ENCODE measurements at regions not wholly inside any gene's neighbourhood (a gene's known extent, or its start where the extent isn't known, plus 50 kb on each side); places are given as distances from the start of the nearest gene placed in this dataset.

DNA sequence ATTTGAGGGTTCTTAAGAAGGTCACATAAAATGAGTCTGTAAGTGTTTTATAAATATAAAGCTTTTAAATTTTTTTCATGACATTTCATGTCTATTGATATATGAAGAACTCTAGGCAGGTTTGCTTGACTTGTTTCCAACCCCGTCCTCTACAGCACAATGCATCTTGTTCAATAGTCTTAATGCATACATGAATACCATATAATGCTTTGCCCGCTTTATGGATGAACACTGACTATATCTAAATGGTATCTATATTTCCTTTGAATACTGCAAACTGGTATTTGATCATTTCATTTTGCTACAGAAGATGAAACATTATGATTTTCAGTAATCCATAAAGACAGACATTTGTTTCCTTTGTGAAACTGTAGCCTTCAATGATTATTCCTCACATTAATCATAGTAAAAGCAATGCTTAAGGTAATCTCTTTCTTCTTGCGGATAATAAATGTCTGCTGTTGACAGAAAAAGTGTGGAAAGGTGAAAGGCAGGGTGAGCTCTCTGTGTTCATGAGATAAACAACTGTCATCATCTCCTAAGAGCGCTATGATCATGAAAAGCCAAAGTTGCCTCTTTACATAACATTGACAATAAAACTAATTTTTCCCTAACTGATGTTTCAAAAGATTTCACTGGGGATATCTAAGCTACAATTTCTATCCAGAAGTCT lies 645.1 kb downstream of the CDH8 start:
- in situ Hi-C loops (cut with HindIII; ENCODE audit: extremely low pct_ligation_motif_present, low pct_unique_long_range_greater_than_20kb) (no loop called here), intact Hi-C loops (cut with micrococcal nuclease; ENCODE audit: unreplicated experiment) (no loop called here)
- POLR2A ChIA-PET, result no interaction called here
- Histone ChIP-seq H3K36me3 (replicated peaks in 1 of 2; ENCODE audit: control insufficient read depth in 1 of 2, insufficient read depth in 2 of 2, low read length in 2 of 2) (no peaks in the 10 kb centered on the region), H3K27me3 (ENCODE audit: control insufficient read depth in 1 of 2, insufficient read depth in 2 of 2, low read length in 2 of 2) (no peaks in the 10 kb centered on the region), H3K4me1 (ENCODE audit: insufficient read depth, low read length) (no peaks in the 10 kb centered on the region), H3K4me3 (replicated peaks in 1 of 3; ENCODE audit: insufficient read depth in 1 of 3, low read depth in 2 of 3, low read length in 3 of 3) (no peak overlapping the region), H2AFZ (ENCODE audit: low read length) (no peak overlapping the region), H4K20me1 (ENCODE audit: insufficient read depth, low read length) (no peaks in the 10 kb centered on the region), H3K4me2 (ENCODE audit: low read depth, low read length) (no peak overlapping the region), H3K79me2 (ENCODE audit: insufficient read depth, low read length) (no peaks in the 10 kb centered on the region), H3K9ac (ENCODE audit: insufficient read depth, low read depth, low read length) (no peak overlapping the region), H3K9me3 (ENCODE audit: low read length) (peaks cover 38% of the 10 kb centered on the region), H3K27ac (ENCODE audit: extremely low read length, insufficient read depth, low read length) (no peak overlapping the region)
- WGBS (ENCODE audit: low lambda C conversion rate), result 10% methylated on average over 4 of the region's 4 CpGs
- FAIRE-seq, result no peak
- TF ChIP-seq, protein P1, sequence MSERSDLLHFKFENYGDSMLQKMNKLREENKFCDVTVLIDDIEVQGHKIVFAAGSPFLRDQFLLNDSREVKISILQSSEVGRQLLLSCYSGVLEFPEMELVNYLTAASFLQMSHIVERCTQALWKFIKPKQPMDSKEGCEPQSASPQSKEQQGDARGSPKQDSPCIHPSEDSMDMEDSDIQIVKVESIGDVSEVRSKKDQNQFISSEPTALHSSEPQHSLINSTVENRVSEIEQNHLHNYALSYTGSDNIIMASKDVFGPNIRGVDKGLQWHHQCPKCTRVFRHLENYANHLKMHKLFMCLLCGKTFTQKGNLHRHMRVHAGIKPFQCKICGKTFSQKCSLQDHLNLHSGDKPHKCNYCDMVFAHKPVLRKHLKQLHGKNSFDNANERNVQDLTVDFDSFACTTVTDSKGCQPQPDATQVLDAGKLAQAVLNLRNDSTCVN (CRISPR knock-in tag; IDR thresholded peaks at IDR 0.05; ENCODE audit: borderline replicate concordance), result no peak
- TF ChIP-seq TP53 (CRISPR knock-in tag; conservative IDR thresholded peaks at IDR 0.05) (no peak), MLLT10 (CRISPR knock-in tag; IDR thresholded peaks at IDR 0.05) (no peak), ZNF343 (CRISPR knock-in tag; IDR thresholded peaks at IDR 0.05) (no peak), ZNF570 (CRISPR knock-in tag; IDR thresholded peaks at IDR 0.05; ENCODE audit: borderline replicate concordance) (no peak), JUND (CRISPR knock-in tag; IDR thresholded peaks at IDR 0.05) (no peak)
- TF ChIP-seq, protein P2, sequence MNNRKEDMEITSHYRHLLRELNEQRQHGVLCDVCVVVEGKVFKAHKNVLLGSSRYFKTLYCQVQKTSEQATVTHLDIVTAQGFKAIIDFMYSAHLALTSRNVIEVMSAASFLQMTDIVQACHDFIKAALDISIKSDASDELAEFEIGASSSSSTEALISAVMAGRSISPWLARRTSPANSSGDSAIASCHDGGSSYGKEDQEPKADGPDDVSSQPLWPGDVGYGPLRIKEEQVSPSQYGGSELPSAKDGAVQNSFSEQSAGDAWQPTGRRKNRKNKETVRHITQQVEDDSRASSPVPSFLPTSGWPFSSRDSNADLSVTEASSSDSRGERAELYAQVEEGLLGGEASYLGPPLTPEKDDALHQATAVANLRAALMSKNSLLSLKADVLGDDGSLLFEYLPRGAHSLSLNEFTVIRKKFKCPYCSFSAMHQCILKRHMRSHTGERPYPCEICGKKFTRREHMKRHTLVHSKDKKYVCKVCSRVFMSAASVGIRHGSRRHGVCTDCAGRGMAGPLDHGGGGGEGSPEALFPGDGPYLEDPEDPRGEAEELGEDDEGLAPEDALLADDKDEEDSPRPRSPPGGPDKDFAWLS (CRISPR knock-in tag; IDR thresholded peaks at IDR 0.05; ENCODE audit: borderline replicate concordance), result no peak
- TF ChIP-seq, protein P3, sequence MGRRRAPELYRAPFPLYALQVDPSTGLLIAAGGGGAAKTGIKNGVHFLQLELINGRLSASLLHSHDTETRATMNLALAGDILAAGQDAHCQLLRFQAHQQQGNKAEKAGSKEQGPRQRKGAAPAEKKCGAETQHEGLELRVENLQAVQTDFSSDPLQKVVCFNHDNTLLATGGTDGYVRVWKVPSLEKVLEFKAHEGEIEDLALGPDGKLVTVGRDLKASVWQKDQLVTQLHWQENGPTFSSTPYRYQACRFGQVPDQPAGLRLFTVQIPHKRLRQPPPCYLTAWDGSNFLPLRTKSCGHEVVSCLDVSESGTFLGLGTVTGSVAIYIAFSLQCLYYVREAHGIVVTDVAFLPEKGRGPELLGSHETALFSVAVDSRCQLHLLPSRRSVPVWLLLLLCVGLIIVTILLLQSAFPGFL (CRISPR knock-in tag; IDR thresholded peaks at IDR 0.05), result no peak
- TF ChIP-seq, protein P4, sequence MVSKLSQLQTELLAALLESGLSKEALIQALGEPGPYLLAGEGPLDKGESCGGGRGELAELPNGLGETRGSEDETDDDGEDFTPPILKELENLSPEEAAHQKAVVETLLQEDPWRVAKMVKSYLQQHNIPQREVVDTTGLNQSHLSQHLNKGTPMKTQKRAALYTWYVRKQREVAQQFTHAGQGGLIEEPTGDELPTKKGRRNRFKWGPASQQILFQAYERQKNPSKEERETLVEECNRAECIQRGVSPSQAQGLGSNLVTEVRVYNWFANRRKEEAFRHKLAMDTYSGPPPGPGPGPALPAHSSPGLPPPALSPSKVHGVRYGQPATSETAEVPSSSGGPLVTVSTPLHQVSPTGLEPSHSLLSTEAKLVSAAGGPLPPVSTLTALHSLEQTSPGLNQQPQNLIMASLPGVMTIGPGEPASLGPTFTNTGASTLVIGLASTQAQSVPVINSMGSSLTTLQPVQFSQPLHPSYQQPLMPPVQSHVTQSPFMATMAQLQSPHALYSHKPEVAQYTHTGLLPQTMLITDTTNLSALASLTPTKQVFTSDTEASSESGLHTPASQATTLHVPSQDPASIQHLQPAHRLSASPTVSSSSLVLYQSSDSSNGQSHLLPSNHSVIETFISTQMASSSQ (IDR thresholded peaks at IDR 0.05; ENCODE audit: low read depth), result no peak
- TF ChIP-seq, protein P4 (CRISPR knock-in tag; IDR thresholded peaks at IDR 0.05; ENCODE audit: borderline replicate concordance), result no peak
- no peak for DNase-seq (ENCODE audit: low spot score)
- CTCF ChIA-PET (ENCODE audit: low intra/inter-chr PET ratio, low total read pairs), result no interaction called here
- no peak for ATAC-seq
- no TSS peak for BruUV-seq (replicated peaks)

All from HepG2 (cell line).